T-cell (primary cell): ENCODE measurements at regions not wholly inside any gene's neighbourhood (a gene's known extent, or its start where the extent isn't known, plus 50 kb on each side); places are given as distances from the start of the nearest gene placed in this dataset.

ENCODE experiments used
- ATAC-seq, 4 experiments: fragments of 200-7000 bp in 3 of 4; fragments of 150-1000 bp in 1 of 4; cut with Tn5 transposase; replicated peaks in 1 of 4; 1 replicate in 3 of 4; 2 replicates in 1 of 4; pipeline ENCODE4 v1.10.0; 2021; ENCODE audit warnings: moderate library complexity in 3 of 4, mild to moderate bottlenecking in 2 of 4, moderate number of reproducible peaks in 1 of 4
- CTCF ChIA-PET, 2 donors: fragments of 300-600 bp; sonication (Branson Sonifier 250); formaldehyde crosslinking; loops; one replicate each; lab custom pipeline; 2022; ENCODE audit warnings: antibody characterized with exemption in 2 of 2; lab: Charles Lee
- POLR2A ChIA-PET, 2 donors: fragments of 300-600 bp; sonication (Branson Sonifier 250); formaldehyde crosslinking; loops; one replicate each; lab custom pipeline; 2022; ENCODE audit warnings: antibody characterized with exemption in 2 of 2; lab: Charles Lee
- DNase-seq, 35 experiments: peaks; one replicate each; pipeline versions ENCODE4 v3.0.0 to v3.0.0-alpha.2; 2013 to 2023
- H3K27ac ChIP-seq: one replicate; pipeline ENCODE4 v1.5.1; 2013; ENCODE audit warnings: low read length
- H3K27me3 ChIP-seq, 2 experiments: replicated peaks in 1 of 2; 1 replicate in 1 of 2; 2 replicates in 1 of 2; pipeline versions ENCODE4 v1.6.1 to v1.7.0; 2013; ENCODE audit warnings: low read length in 1 of 2, mixed read lengths in 1 of 2; ENCODE audit not compliant: control insufficient read depth in 2 of 2, insufficient read depth in 2 of 2; ENCODE audit errors: extremely low read depth in 1 of 2
- H3K36me3 ChIP-seq, 2 donors: 1 replicate in 1 of 2; 2 replicates in 1 of 2; pipeline versions ENCODE4 v1.6.1 to v1.7.0; 2013; ENCODE audit warnings: low read length in 1 of 2; ENCODE audit not compliant: control insufficient read depth in 2 of 2, insufficient read depth in 1 of 2; ENCODE audit errors: extremely low read depth in 1 of 2
- H3K4me1 ChIP-seq, 2 experiments: 1 replicate in 1 of 2; 2 replicates in 1 of 2; pipeline versions ENCODE4 v1.6.1 to v1.7.0; 2013; ENCODE audit warnings: low read length in 2 of 2, mixed read lengths in 1 of 2; ENCODE audit not compliant: insufficient read depth in 2 of 2, control insufficient read depth in 1 of 2; ENCODE audit errors: extremely low read depth in 1 of 2
- H3K4me3 ChIP-seq, 2 donors: 1 replicate in 1 of 2; 2 replicates in 1 of 2; pipeline versions ENCODE4 v1.5.1 to v1.7.0; 2013; ENCODE audit warnings: mild to moderate bottlenecking in 2 of 2, low read length in 1 of 2, moderate library complexity in 1 of 2; ENCODE audit not compliant: control insufficient read depth in 1 of 2; ENCODE audit errors: extremely low read depth in 1 of 2
- H3K9me3 ChIP-seq: 2 replicates; pipeline ENCODE4 v1.7.0; 2013
- H3K27ac Mint-ChIP-seq, 2 donors: one replicate each; pipeline ENCODE4 v1.8.0; 2020 to 2021; ENCODE audit warnings: mild to moderate bottlenecking in 2 of 2, mixed read lengths in 2 of 2
- H3K27me3 Mint-ChIP-seq, 2 donors: one replicate each; pipeline ENCODE4 v1.8.0; 2021 to 2022; ENCODE audit warnings: mixed read lengths in 2 of 2
- H3K36me3 Mint-ChIP-seq: one replicate; pipeline ENCODE4 v1.8.0; 2021; ENCODE audit warnings: mixed read lengths
- H3K4me1 Mint-ChIP-seq, 3 donors: one replicate each; pipeline ENCODE4 v1.8.0; 2020 to 2022; ENCODE audit warnings: mixed read lengths in 3 of 3, mild to moderate bottlenecking in 1 of 3
- H3K4me3 Mint-ChIP-seq, 3 donors: one replicate each; pipeline ENCODE4 v1.8.0; 2020 to 2022; ENCODE audit warnings: mild to moderate bottlenecking in 3 of 3, mixed read lengths in 3 of 3, moderate library complexity in 3 of 3
- H3K9me3 Mint-ChIP-seq, 3 donors: one replicate each; pipeline ENCODE4 v1.8.0; 2020 to 2022; ENCODE audit warnings: mixed read lengths in 3 of 3
- WGBS: methylation state at CpG from one replicate; pipeline ENCODE4 v1.1.5; 2013; ENCODE audit warnings: missing lambda C conversion rate; ENCODE audit not compliant: insufficient coverage; 5-methylcytosine and 5-hydroxymethylcytosine counted together

GRCh38 chr12:67217647-67218046 lies 51.5 kb upstream of the CAND1 start:
- no peaks in the 10 kb centered on the region for H3K36me3 ChIP-seq
- 44% methylated on average over 2 of the region's 6 CpGs for WGBS
- no peak overlapping the region for H3K4me3 ChIP-seq
- no peak overlapping the region for H3K27ac ChIP-seq
- no peaks in the 10 kb centered on the region for H3K9me3 ChIP-seq
- no peaks in the 10 kb centered on the region for H3K36me3 Mint-ChIP-seq
- no peak overlapping the region for H3K27ac Mint-ChIP-seq
- no peak for ATAC-seq
- H3K4me1 Mint-ChIP-seq = no peaks in the 10 kb centered on the region
- H3K4me3 Mint-ChIP-seq = no peak overlapping the region
- no peaks in the 10 kb centered on the region for H3K9me3 Mint-ChIP-seq
- ChIA-PET POLR2A (no interaction called here), CTCF (no interaction called here)
- H3K27me3 Mint-ChIP-seq = peaks cover 0 to 2% of the 10 kb centered on the region in 2 donors
- no peaks in the 10 kb centered on the region for H3K4me1 ChIP-seq
- no peak for DNase-seq
- H3K27me3 ChIP-seq = no peaks in the 10 kb centered on the region
